Nephron progenitor cell (in vitro differentiated cells): ENCODE measurements at regions not wholly inside any gene's neighbourhood (a gene's known extent, or its start where the extent isn't known, plus 50 kb on each side); places are given as distances from the start of the nearest gene placed in this dataset.

Experiments
- DNase-seq: peaks from one replicate; pipeline ENCODE4 v3.0.0; 2021
- H3K27ac Mint-ChIP-seq: 2 replicates; pipeline ENCODE4 v1.8.0; 2021; ENCODE audit warnings: mild to moderate bottlenecking, moderate library complexity, mixed read lengths
- H3K27me3 Mint-ChIP-seq: 2 replicates; pipeline ENCODE4 v1.8.0; 2021; ENCODE audit warnings: mild to moderate bottlenecking, low read depth, mixed read lengths; ENCODE audit not compliant: poor library complexity
- H3K36me3 Mint-ChIP-seq: 2 replicates; pipeline ENCODE4 v1.8.0; 2021; ENCODE audit warnings: low read depth, mixed read lengths
- H3K4me1 Mint-ChIP-seq: 2 replicates; pipeline ENCODE4 v1.8.0; 2021; ENCODE audit warnings: mixed read lengths
- H3K4me3 Mint-ChIP-seq: 2 replicates; pipeline ENCODE4 v1.8.0; 2021; ENCODE audit warnings: mild to moderate bottlenecking, moderate library complexity, mixed read lengths
- H3K9me3 Mint-ChIP-seq: 2 replicates; pipeline ENCODE4 v1.8.0; 2021; ENCODE audit warnings: mild to moderate bottlenecking, moderate library complexity, mixed read lengths
- CTCF ChIP-seq: fragments of 200-600 bp; sonication (generic); IDR thresholded peaks from 2 replicates; pipeline ENCODE4 v1.5.0; 2021; ENCODE audit warnings: antibody characterized with exemption

DNA sequence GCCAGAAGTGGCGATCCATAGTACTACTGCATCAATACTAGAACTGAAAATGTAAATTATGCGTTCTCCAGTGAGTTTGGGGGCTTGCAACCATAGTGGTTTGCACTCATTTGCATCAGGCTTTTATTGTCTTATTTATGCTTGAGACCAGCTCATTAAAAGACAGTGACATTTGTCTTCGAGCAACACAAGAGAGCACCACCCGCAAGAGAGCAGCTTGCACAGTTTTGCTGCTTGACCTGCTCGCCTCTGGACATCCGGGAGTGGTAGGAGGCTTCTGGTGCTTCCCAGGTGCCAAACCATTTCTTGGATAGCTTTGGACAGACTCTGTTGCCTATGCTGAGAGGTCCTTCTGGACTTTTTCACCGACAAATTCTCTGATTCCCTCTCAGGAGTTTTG, 294.6 kb downstream of the MEX3B start:
- H3K27me3 Mint-ChIP-seq: peaks cover 5% of the 10 kb centered on the region
- peaks cover 32% of the 10 kb centered on the region for H3K4me1 Mint-ChIP-seq
- no peak for DNase-seq
- peaks cover 20% of the 10 kb centered on the region for H3K36me3 Mint-ChIP-seq
- TF ChIP-seq CTCF: no peak
- no peak overlapping the region for H3K4me3 Mint-ChIP-seq
- H3K9me3 Mint-ChIP-seq: no peaks in the 10 kb centered on the region
- H3K27ac Mint-ChIP-seq: no peak overlapping the region

GRCh38 chr15:81749716-81750375, 296.0 kb downstream of the MEX3B start:
- Mint-ChIP-seq H3K9me3 (peaks cover 4% of the 10 kb centered on the region), H3K4me1 (peaks cover 32% of the 10 kb centered on the region), H3K27ac (no peak overlapping the region), H3K27me3 (peaks cover 5% of the 10 kb centered on the region), H3K36me3 (peaks cover 9% of the 10 kb centered on the region), H3K4me3 (no peak overlapping the region)
- no peak for TF ChIP-seq CTCF
- no peak for DNase-seq

GRCh38 chr15:81747482-81747881, 298.3 kb downstream of the MEX3B start:
- peaks cover 12% of the 10 kb centered on the region for H3K36me3 Mint-ChIP-seq
- no peak overlapping the region for H3K4me3 Mint-ChIP-seq
- peaks cover 7% of the 10 kb centered on the region for H3K9me3 Mint-ChIP-seq
- no peak for TF ChIP-seq CTCF
- H3K4me1 Mint-ChIP-seq: peaks cover 21% of the 10 kb centered on the region
- no peak for DNase-seq
- H3K27me3 Mint-ChIP-seq: peaks cover 2% of the 10 kb centered on the region
- no peak overlapping the region for H3K27ac Mint-ChIP-seq

DNA sequence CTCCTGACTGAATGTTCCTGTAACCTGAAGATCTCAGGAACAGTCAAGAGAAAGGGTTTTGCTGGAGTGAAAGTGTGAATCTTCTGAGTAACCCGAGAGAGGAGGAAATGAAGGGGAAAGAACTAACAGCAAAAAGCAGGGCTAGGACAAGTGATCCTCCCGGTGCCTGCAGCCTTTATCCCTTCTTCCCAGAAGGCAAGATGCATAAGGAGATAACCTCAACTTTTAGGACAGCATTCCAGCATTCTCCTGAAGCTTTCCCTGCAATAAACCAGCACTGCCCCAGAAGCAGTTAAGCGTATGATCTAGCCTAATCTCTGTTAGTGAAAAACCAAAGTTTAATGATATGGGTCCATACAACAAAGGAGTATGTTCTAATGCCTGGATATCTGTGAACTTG, 298.8 kb downstream of the MEX3B start:
- peaks cover 12% of the 10 kb centered on the region for H3K36me3 Mint-ChIP-seq

DNA sequence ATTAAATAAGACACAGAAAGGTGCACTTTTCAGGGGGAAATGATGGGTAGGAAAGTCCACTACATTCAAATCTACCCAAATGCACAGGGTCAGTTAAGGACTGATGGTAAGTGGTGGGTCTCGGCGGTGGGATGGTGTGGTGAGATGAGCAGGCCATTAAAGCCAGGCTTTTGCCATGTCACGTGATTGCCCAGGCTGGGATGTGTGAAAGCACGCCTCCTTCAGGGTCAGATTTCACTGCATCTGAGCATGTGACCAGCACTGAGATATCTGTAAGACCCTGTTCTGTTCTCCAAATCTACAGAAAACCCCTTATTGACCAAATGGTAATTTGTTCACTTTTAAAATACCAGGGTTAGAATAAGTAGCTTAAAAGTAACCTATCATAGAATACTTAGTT, 301.5 kb downstream of the MEX3B start:
- no peak overlapping the region for H3K27ac Mint-ChIP-seq
- H3K9me3 Mint-ChIP-seq: peaks cover 11% of the 10 kb centered on the region
- TF ChIP-seq CTCF: no peak
- H3K4me3 Mint-ChIP-seq: no peak overlapping the region
- no peak for DNase-seq
- H3K4me1 Mint-ChIP-seq: peaks cover 12% of the 10 kb centered on the region
- H3K27me3 Mint-ChIP-seq: no peaks in the 10 kb centered on the region
- peaks cover 22% of the 10 kb centered on the region for H3K36me3 Mint-ChIP-seq

More for the DNA sequence above, 298.8 kb downstream of the MEX3B start:
- H3K27ac Mint-ChIP-seq: peak overlapping the region; percentile 55
- peaks cover 18% of the 10 kb centered on the region for H3K4me1 Mint-ChIP-seq
- peaks cover 7% of the 10 kb centered on the region for H3K9me3 Mint-ChIP-seq
- TF ChIP-seq CTCF: no peak
- H3K4me3 Mint-ChIP-seq: no peak overlapping the region
- DNase-seq: no peak
- H3K27me3 Mint-ChIP-seq: peaks cover 2% of the 10 kb centered on the region

- no peak overlapping the region for H3K4me3 Mint-ChIP-seq
- TF ChIP-seq CTCF: no peak
- peaks cover 36% of the 10 kb centered on the region for H3K36me3 Mint-ChIP-seq
- H3K9me3 Mint-ChIP-seq: peaks cover 22% of the 10 kb centered on the region
- no peaks in the 10 kb centered on the region for H3K27me3 Mint-ChIP-seq
- H3K27ac Mint-ChIP-seq: no peak overlapping the region
- no peak for DNase-seq
- no peaks in the 10 kb centered on the region for H3K4me1 Mint-ChIP-seq
These were observed 305.4 kb downstream of the MEX3B start for GRCh38 chr15:81740416-81740815.
